GM18858 (cell line): ENCODE measurements at regions not wholly inside any gene's neighbourhood (a gene's known extent, or its start where the extent isn't known, plus 50 kb on each side); places are given as distances from the start of the nearest gene placed in this dataset.
A peak's percentile ranks its signal among the peaks of the same experiment; 100 is the strongest.
"Not testable (repeated sequence)": the region's sequence is repeated elsewhere in the genome, so short reads cannot be mapped to it uniquely, and the experiment has no call there.

Source experiments
- ATAC-seq: cut with Tn5 transposase; IDR thresholded peaks from one replicate; pipeline ENCODE4 v1.9.1; 2021; ENCODE audit not compliant: unreplicated experiment

DNA sequence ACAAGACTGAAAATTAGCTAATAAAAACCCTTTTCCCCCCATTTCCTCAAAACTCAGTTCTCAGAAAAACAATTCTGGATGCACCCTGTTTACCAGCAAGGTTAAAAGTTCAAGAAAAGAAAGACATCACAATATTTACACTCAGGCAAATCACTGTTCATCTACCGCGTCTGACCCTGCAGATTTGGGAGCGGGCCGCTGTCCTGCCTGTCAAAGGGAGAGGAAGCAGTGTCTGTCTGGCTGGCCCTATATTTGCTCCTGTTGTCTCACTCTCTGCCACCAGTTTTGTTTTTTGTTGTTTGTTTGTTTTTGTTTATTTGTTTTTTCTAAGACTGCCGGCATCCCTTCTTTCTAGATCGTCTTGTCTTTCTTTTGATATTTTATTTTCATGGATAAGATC, 299.4 kb downstream of the BCL2L11 start:
- ATAC-seq, result not testable (repeated sequence)

- not testable (repeated sequence) for ATAC-seq
Measured at GRCh38 chr2:111420835-111421234, 300.1 kb downstream of the BCL2L11 start.

DNA sequence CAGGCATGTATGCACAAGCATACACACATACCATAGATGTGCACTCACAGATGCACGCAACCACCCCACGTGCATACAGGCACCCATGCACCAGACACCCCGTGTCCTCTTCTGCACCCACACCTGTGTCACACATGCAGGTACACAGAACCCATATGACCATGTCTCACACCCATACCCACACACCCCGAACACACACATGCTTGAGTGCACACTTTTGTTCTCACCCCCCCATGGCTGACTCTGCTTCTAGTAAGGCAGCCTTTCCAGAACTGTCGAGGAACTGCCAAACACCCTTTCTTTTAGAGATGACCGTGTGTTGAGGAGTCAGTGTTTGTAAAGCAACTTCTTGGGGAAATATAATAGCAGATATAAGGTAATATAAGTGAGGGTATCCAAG, 301.2 kb downstream of the BCL2L11 start:
- ATAC-seq, result not testable (repeated sequence)

DNA sequence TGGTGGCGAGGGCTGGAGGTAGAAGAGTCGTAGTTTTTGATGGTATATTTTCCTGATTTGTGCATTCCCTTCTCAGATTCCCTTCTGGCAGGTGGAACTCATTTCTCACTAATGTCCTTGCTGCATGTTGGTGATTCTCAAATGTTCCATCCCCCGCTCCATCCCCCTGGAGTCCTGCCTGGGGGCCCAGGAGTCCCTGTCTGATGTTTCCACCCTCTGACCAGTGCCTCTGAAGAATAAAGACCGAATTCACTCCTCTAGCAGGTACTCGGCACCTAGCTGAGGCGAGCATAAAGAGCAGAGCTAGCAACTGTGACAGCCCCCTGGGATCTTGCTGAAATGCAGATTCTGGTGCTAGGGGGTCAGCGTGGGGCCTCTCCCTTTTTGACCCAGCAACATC, 301.8 kb downstream of the BCL2L11 start:
- ATAC-seq, result not testable (repeated sequence)

DNA sequence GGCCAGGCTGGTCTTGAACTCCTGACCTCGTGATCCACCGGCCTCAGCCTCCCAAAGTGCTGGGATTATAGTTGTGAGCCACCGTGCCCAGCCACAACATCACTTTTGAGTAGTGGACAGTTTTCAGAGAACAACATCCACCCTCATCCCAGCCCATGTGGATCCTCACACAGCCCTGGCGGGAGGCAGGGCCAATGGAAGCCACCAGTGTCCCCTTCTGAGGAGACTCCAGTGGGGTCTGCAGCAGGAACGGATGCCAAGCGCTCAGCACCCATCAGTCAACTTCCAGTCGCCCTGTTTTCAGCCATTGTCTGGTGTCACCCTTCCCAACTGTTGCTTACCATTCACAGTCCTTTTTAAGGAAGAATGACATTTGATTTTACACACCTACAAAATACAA, 302.5 kb downstream of the BCL2L11 start:
- ATAC-seq, result not testable (repeated sequence)

DNA sequence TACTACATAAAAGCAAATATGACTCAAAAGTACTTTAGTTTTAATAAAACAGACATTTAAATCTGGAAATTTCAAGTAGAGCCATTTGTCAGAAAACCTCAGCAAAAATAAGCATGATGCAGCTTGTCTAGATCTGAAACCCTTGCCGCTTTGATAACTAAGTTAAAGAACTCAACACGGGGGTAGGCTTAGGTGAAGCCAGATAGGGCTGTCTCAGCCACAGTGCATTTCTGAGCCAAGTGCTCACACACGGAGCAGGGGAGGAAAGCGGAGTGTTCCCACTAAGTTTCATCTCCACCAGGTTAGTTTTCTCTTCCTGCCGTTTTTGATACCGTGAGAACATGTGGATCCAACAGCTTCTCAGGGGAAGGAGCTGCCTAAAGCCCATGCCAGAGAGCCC, 303.5 kb downstream of the BCL2L11 start:
- not testable (repeated sequence) for ATAC-seq

GRCh38 chr2:111424851-111425309, 304.2 kb downstream of the BCL2L11 start:
- ATAC-seq, result peak; percentile 37

DNA sequence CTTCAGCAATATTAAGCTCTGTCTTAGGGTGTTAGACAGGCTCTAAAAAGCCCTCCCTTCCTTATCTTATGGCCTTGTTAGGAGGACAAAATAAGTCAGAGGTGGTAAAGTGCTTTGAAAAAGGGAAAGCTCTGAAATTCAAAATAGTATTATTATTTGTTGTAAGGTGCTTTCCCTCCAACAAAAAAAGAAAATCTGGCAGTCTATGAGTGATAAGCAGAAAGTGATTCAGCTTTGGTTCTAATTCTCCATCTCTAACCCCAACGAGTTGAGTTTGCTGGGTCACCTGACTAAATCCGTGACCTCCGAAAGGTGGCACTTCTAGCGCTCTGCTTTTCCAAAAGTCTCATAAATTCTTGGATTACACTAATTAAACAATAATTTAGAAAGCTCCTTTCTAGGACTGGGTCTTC, 305.1 kb downstream of the BCL2L11 start:
- ATAC-seq, result peak; percentile 49

DNA sequence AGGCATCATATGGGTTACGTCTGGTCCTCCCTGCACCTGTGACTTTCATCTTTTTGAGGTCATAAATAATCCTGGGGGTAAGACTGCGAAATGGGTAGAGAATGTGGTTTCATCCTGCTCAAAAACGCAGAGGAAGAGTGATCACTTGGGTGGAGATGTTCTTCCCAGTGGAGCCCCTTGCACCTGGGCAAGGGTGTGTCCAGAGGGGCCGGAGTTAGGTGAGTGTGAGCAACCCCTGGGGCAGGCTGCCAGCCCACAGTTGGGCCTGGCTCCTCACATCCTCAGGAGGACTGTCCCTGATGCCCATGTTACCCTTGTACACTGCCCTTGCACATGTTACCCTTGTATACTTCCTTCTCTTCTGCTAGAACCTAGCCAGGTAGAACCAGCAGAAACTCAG, 306.6 kb downstream of the BCL2L11 start:
- not testable (repeated sequence) for ATAC-seq

DNA sequence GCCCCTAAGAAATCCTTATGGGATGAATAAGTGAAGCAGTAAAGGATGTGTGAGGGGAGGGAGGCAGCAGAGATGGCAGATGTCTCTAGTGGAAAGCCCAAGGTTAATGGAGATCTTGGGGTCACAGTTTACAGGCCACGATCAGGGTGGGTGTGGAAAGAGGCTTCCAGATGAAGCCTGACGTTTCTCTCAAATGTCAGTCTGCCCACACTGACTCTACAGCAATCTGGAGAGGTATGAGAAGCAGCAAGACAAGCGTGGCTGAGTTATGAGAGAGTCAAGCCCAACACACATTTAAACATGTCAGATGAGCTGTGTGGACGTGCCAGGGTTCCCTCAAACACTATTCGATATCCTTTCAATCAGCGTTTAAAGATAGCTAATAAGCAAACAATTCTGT, 308.2 kb downstream of the BCL2L11 start:
- ATAC-seq, result not testable (repeated sequence)

- not testable (repeated sequence) for ATAC-seq
Measured at GRCh38 chr2:111429353-111429752, 308.6 kb downstream of the BCL2L11 start.

DNA sequence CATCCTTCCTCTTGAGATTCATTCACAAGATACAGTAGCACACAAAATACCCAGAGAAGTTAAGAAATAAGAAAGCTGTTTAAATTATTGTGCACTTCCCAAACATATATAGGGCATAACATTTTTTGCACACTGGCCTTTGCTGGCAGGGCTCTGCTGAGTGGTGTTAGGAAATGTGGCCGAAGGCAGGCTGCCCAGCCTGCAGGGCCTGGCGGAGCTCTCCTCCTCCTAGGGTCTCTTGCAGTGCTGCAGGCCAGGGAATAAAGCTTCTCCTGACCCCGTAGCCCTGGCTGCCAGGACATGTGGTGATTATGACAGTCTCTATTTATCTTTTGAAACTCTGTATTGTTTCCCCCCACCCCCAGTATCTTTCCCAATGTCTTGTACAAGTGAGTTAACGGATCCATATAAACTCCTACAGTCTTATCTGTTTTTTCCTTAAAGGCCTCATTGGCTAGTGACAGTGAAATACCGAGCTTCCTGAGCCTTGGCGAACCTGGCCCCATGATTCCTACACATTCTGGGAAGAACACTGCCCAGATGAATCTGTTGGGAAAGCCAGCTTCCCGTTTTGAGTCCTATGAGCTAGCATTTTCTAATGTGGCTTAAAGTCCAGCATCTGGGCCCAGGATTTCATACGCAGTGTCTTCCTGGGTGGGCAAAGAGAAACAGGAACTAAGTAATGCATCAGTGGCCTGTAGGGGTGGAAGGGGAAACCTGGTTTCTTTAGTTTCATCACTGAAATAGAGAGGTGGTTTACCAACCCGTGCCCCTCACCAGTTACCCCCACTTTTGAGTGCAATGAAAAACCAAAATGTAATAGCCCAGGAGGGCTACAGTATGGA, 310.3 kb downstream of the BCL2L11 start:
- peak; percentile 50 for ATAC-seq

DNA sequence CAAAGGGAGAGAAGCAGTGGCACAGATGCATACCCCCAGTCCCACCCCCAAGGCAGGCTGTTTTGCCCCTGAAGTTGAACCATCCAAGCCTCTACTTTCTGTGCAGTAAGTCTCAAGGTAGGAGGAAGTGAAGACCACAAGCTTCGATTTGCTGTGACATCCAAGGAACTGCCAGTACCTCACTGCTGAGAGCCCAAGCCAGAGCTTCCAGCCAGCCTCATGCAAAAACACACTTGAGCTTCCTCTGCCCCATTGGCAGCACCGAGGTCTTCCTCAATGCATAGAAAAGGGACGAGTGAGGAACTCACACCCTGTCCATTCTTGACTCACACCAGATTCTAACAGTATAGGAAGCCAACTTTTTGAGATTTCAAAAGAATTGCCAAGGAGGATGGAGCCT, 311.7 kb downstream of the BCL2L11 start:
- not testable (repeated sequence) for ATAC-seq

DNA sequence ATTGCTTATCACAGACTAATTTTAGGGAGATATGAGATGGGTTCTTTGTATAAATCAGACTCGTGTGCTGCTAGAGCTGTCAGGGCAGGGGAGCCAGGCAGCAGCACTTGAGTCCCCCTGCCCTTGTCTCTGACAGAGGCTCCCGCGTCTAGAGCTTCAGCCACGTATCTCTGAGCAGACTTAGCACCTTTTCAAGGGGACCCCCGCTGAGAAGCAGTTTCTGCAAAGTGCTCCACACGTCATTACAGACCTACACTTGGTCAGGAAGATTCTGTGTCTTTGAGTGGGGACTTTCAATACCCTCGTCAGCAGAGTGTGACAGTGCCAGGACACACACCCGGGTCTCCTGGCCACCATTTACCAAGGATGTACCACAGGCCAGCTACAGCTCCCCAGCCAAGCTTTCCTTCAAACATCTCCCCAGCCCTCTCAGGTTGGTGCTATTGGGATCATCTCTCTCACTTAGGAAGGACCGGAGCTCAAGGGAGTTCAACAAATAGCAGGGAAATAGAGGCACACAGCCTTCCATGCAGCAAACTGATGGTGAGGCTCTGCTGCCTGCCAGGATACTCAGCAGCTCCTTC, 312.3 kb downstream of the BCL2L11 start:
- not testable (repeated sequence) for ATAC-seq

- not testable (repeated sequence) for ATAC-seq
Measured at GRCh38 chr2:111433892-111434607, 313.3 kb downstream of the BCL2L11 start.

DNA sequence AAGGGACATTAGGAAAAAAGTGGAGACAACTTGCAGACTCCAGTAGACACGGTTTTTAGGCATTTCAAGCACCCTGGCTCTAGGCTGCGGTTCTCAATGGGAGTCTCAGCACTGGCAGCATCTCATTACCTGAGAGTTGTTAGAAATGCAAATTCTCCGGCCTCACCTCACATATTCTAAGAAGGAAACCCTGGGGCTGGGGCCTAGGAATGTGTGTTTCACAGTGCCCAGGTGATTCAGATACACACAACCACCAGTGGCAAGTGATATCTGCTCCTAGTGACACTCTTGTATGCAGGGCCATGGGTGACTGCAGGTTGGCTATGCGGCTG, 313.9 kb downstream of the BCL2L11 start:
- ATAC-seq, result not testable (repeated sequence)

GRCh38 chr2:111435553-111436310, 315.0 kb downstream of the BCL2L11 start:
- not testable (repeated sequence) for ATAC-seq

GRCh38 chr2:111436411-111436810, 315.7 kb downstream of the BCL2L11 start:
- not testable (repeated sequence) for ATAC-seq

GRCh38 chr2:111437288-111437990, 316.7 kb downstream of the BCL2L11 start:
- ATAC-seq, result not testable (repeated sequence)

DNA sequence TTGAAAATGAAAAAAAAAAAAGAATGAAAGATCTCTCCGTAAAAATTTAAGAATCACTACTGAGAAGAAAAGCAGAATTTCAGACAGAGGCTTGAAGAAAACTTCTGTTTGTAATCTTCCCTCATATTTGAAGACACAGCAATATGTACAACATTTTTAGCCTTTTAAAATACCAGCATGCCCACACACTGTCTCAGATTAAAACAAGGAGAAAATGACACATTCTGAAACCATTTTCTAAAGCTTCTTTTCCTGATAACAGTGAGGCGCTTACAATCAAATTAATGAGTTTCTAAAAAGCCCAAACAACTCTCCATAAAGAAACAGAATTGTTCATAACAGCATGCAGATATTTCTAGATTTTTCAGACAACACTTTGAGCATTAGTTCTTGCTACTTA, 317.4 kb downstream of the BCL2L11 start:
- not testable (repeated sequence) for ATAC-seq
